Osteoblast (primary cell): ENCODE measurements at regions not wholly inside any gene's neighbourhood (a gene's known extent, or its start where the extent isn't known, plus 50 kb on each side); places are given as distances from the start of the nearest gene placed in this dataset.

Experiments used
- DNase-seq: peaks from one replicate; pipeline ENCODE4 v3.0.0; 2011; ENCODE audit warnings: low spot score, mixed read lengths; ENCODE audit not compliant: insufficient read length; ENCODE audit errors: missing footprints
- H2AFZ ChIP-seq: 2 replicates; pipeline ENCODE4 v1.6.0; 2011; ENCODE audit warnings: mild to moderate bottlenecking, low read length
- H3K27ac ChIP-seq: 2 replicates; pipeline ENCODE4 v1.5.1; 2011; ENCODE audit warnings: mild to moderate bottlenecking, low read depth, low read length, moderate library complexity
- H3K27me3 ChIP-seq: 2 replicates; pipeline ENCODE4 v1.6.0; 2012; ENCODE audit warnings: mild to moderate bottlenecking, control low read depth, inconsistent platforms, low read length, moderate library complexity; ENCODE audit not compliant: insufficient read depth
- H3K36me3 ChIP-seq: 2 replicates; pipeline ENCODE4 v1.5.1; 2011; ENCODE audit warnings: mild to moderate bottlenecking, low read length, control low read depth, moderate library complexity; ENCODE audit not compliant: insufficient read depth
- H3K4me1 ChIP-seq: 2 replicates; pipeline ENCODE4 v1.5.1; 2011; ENCODE audit warnings: mild to moderate bottlenecking, low read length, control low read depth, moderate library complexity; ENCODE audit not compliant: insufficient read depth
- H3K4me2 ChIP-seq: 2 replicates; pipeline ENCODE4 v1.6.0; 2011; ENCODE audit warnings: mild to moderate bottlenecking, low read length; ENCODE audit not compliant: insufficient read depth
- H3K4me3 ChIP-seq: fragments of 200-600 bp; sonication (generic); 3 replicates; pipeline ENCODE4 v1.5.1; 2012; ENCODE audit warnings: mild to moderate bottlenecking, low read length, inconsistent platforms; ENCODE audit not compliant: insufficient read depth
- H3K79me2 ChIP-seq: 2 replicates; pipeline ENCODE4 v1.6.0; 2012; ENCODE audit warnings: mild to moderate bottlenecking, low read length, control low read depth, inconsistent platforms; ENCODE audit not compliant: insufficient read depth
- H3K9me3 ChIP-seq: 2 replicates; pipeline ENCODE4 v1.5.1; 2011; ENCODE audit warnings: low read depth, low read length, control low read depth
- H4K20me1 ChIP-seq: 2 replicates; pipeline ENCODE4 v1.6.0; 2012; ENCODE audit warnings: mild to moderate bottlenecking, low read length, control low read depth; ENCODE audit not compliant: insufficient read depth
- TF ChIP-seq, protein P1 (sequence below): IDR thresholded peaks from 2 replicates; pipeline ENCODE4 v1.5.1; 2011; ENCODE audit warnings: mild to moderate bottlenecking, low read depth, low read length, moderate library complexity; ENCODE audit errors: extremely low read depth

DNA sequence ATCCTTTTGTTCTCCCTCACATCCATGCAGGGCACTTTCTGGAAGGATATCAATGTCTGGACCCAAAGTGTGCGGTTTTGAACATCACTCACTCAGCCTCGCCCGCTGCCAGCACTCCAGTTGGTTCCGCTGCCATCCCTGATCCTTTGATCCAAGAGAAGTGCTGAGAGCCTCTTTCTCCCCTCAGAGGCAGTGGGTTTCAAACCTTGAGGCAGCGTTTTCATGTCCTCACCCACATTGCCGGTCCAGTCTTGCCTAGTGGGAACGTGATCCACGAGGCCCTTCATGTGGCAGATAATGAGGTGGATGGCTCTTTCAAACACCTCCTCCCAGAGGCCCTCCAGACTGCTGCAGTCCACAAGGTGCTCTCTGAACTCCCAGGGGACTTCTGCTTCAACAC lies 122.2 kb downstream of the ACTL8 start:
- H3K27me3 ChIP-seq, result no peaks in the 10 kb centered on the region
- no peak overlapping the region for H3K4me3 ChIP-seq
- H3K4me2 ChIP-seq, result no peak overlapping the region
- TF ChIP-seq, protein P1, sequence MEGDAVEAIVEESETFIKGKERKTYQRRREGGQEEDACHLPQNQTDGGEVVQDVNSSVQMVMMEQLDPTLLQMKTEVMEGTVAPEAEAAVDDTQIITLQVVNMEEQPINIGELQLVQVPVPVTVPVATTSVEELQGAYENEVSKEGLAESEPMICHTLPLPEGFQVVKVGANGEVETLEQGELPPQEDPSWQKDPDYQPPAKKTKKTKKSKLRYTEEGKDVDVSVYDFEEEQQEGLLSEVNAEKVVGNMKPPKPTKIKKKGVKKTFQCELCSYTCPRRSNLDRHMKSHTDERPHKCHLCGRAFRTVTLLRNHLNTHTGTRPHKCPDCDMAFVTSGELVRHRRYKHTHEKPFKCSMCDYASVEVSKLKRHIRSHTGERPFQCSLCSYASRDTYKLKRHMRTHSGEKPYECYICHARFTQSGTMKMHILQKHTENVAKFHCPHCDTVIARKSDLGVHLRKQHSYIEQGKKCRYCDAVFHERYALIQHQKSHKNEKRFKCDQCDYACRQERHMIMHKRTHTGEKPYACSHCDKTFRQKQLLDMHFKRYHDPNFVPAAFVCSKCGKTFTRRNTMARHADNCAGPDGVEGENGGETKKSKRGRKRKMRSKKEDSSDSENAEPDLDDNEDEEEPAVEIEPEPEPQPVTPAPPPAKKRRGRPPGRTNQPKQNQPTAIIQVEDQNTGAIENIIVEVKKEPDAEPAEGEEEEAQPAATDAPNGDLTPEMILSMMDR, result no peak
- H3K4me1 ChIP-seq, result peaks cover 59% of the 10 kb centered on the region
- no peaks in the 10 kb centered on the region for H3K36me3 ChIP-seq
- no peaks in the 10 kb centered on the region for H3K79me2 ChIP-seq
- H2AFZ ChIP-seq, result no peak overlapping the region
- H3K27ac ChIP-seq, result peak overlapping the region; percentile 88
- no peaks in the 10 kb centered on the region for H4K20me1 ChIP-seq
- DNase-seq, result peak; percentile 27
- no peaks in the 10 kb centered on the region for H3K9me3 ChIP-seq

DNA sequence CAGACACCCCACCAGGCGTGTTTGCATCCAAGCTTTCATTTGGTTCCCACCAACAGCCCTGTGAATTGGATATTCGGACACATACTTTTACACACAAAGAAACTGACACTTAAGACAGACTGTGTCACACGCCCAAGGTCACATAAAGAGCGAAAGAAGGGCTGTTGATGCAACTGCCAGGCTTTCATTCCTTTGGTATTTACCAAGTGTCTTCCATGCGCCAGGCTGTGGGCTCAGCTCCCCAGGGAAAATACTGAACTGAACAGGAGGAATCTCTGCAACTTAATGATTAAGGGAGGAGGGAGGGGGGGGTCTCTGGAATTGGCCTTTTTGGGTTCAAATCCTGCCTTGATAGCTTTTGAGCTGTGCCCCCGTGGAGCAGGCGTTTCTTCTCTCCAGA lies 122.8 kb downstream of the ACTL8 start:
- H3K36me3 ChIP-seq, result no peaks in the 10 kb centered on the region
- H3K27ac ChIP-seq, result peak overlapping the region; percentile 88
- H4K20me1 ChIP-seq, result no peaks in the 10 kb centered on the region
- no peaks in the 10 kb centered on the region for H3K9me3 ChIP-seq
- peak overlapping the region; percentile 46 for H3K4me2 ChIP-seq
- no peak overlapping the region for H2AFZ ChIP-seq
- H3K4me1 ChIP-seq, result peaks cover 57% of the 10 kb centered on the region
- no peak overlapping the region for H3K4me3 ChIP-seq
- no peaks in the 10 kb centered on the region for H3K27me3 ChIP-seq
- no peaks in the 10 kb centered on the region for H3K79me2 ChIP-seq
- DNase-seq, result peak; percentile 42
- TF ChIP-seq, protein P1, result no peak

DNA sequence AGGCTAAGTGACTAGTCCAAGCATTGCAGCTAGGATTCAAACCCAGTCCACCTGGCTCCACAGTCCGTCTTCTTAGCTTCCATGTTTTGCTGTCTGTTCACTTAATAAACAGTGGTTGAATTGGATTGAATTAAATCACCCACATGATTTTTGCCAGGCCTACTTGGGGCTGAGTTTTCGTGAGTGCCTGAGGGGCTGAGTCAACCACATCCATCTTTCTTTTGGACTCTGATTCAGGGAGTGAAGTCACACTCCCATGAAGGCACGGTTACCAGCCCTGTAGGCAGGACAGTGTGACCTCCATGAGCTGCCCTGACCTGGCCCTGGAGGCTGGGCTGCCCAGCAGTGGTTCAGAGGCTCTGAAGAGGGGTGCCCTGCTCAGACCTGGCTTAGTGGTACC lies 123.7 kb downstream of the ACTL8 start:
- H3K27ac ChIP-seq, result peak overlapping the region; percentile 88
- peaks cover 48% of the 10 kb centered on the region for H3K4me1 ChIP-seq
- peak; percentile 96 for DNase-seq
- peak overlapping the region; percentile 31 for H3K4me2 ChIP-seq
- H3K79me2 ChIP-seq, result no peaks in the 10 kb centered on the region
- no peaks in the 10 kb centered on the region for H3K36me3 ChIP-seq
- no peaks in the 10 kb centered on the region for H3K27me3 ChIP-seq
- no peak overlapping the region for H3K4me3 ChIP-seq
- H2AFZ ChIP-seq, result peak overlapping the region; percentile 65
- TF ChIP-seq, protein P1, result no peak
- H4K20me1 ChIP-seq, result no peaks in the 10 kb centered on the region
- no peaks in the 10 kb centered on the region for H3K9me3 ChIP-seq

GRCh38 chr1:17880449-17880848 lies 125.3 kb downstream of the ACTL8 start:
- Histone ChIP-seq H3K27me3 (no peaks in the 10 kb centered on the region), H4K20me1 (no peaks in the 10 kb centered on the region), H3K4me2 (no peak overlapping the region), H3K4me3 (no peak overlapping the region), H2AFZ (no peak overlapping the region), H3K27ac (no peak overlapping the region), H3K9me3 (no peaks in the 10 kb centered on the region), H3K4me1 (peaks cover 31% of the 10 kb centered on the region), H3K79me2 (no peaks in the 10 kb centered on the region), H3K36me3 (no peaks in the 10 kb centered on the region)
- no peak for DNase-seq
- TF ChIP-seq, protein P1, result no peak
